ENCODE measurements at regions not wholly inside any gene's neighbourhood (a gene's known extent, or its start where the extent isn't known, plus 50 kb on each side); places are given as distances from the start of the nearest gene placed in this dataset.

GRCh38 chr16:20147091-20147490 is 73.4 kb upstream of the GPR139 start:
- no peak for TF ChIP-seq CTCF (IDR thresholded peaks at IDR 0.05)
- no peak for TF ChIP-seq POLR2A (IDR thresholded peaks at IDR 0.05; ENCODE audit: low read depth)
- TF ChIP-seq EP300 (IDR thresholded peaks at IDR 0.05) = no peak
